ENCODE measurements at regions not wholly inside any gene's neighbourhood (a gene's known extent, or its start where the extent isn't known, plus 50 kb on each side); places are given as distances from the start of the nearest gene placed in this dataset.

DNA sequence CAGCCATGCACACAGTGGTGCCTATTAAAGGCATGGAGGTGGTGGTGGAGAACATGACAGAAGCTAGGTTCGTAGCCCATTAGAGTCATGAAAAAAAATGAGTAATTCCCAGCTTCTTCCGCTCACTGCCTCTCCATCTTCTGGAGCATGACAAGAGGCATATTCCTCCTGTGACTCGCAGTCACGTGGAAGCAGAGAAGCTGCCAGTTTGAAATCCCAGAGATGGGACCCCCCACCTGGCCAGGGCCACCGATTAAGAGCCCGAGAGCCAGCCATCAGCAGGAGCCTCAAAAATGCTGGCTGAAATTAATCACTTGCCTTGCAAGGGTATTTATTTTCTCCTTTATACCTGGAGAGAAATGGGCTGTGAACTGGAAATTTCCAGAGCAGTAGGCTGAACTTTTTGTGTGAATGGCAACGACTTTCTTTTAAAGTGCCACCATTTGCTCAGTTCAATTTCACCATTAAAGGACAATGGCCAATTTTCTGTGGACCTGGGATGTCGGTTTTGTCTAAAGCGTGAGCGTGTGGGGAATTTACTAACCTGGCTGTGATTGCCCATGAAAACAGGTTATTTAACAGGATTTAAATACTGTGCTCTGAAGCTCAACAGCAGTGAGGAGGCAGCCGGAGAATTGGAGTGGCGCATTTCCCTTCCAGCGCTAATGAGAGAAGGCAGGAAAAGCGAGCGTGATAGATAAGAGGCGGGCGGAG is 189.7 kb upstream of the SDK2 start:
- TF ChIP-seq CTCF (IDR thresholded peaks at IDR 0.05) (no peak), NFATC4 (CRISPR knock-in tag; IDR thresholded peaks at IDR 0.05) (no peak), USF1 (CRISPR knock-in tag; IDR thresholded peaks at IDR 0.05) (no peak), AFF4 (CRISPR knock-in tag; IDR thresholded peaks at IDR 0.05; ENCODE audit: borderline replicate concordance) (no peak), CREM (CRISPR knock-in tag; IDR thresholded peaks at IDR 0.05) (no peak), JUN (CRISPR knock-in tag; IDR thresholded peaks at IDR 0.05) (no peak), TP53 (CRISPR knock-in tag; IDR thresholded peaks at IDR 0.05) (no peak), CREB1 (CRISPR knock-in tag; IDR thresholded peaks at IDR 0.05) (no peak)
